ENCODE measurements at regions not wholly inside any gene's neighbourhood (a gene's known extent, or its start where the extent isn't known, plus 50 kb on each side); places are given as distances from the start of the nearest gene placed in this dataset.
"Not testable (repeated sequence)": the region's sequence is repeated elsewhere in the genome, so short reads cannot be mapped to it uniquely, and the experiment has no call there.

- peak; percentile 26 to 65 (median 58) for DNase-seq
These were observed 150.1 kb upstream of the IVNS1ABP start for GRCh38 chr1:185467122-185467521.

GRCh38 chr1:185464777-185465176 lies 147.7 kb upstream of the IVNS1ABP start:
- DNase-seq, result peak in 2 of 4 experiments; percentile 10 to 40

GRCh38 chr1:185463433-185463832 lies 146.4 kb upstream of the IVNS1ABP start:
- no peak for DNase-seq

GRCh38 chr1:185463011-185463410 lies 146.0 kb upstream of the IVNS1ABP start:
- DNase-seq, result no peak

- not testable (repeated sequence) for DNase-seq
These were observed 143.7 kb upstream of the IVNS1ABP start for GRCh38 chr1:185460723-185461122.

- no peak for DNase-seq
These were observed 142.1 kb upstream of the IVNS1ABP start for GRCh38 chr1:185459141-185459540.

GRCh38 chr1:185458670-185459069 lies 141.6 kb upstream of the IVNS1ABP start:
- no peak for DNase-seq

- no peak for DNase-seq
These were observed 136.6 kb upstream of the IVNS1ABP start for GRCh38 chr1:185453496-185454192.

GRCh38 chr1:185450917-185451316 lies 133.9 kb upstream of the IVNS1ABP start:
- no peak for DNase-seq

- no peak for DNase-seq
These were observed 133.2 kb upstream of the IVNS1ABP start for GRCh38 chr1:185450060-185450788.

- DNase-seq, result no peak
These were observed 132.5 kb upstream of the IVNS1ABP start for GRCh38 chr1:185449378-185450059.

GRCh38 chr1:185448591-185449186 lies 131.6 kb upstream of the IVNS1ABP start:
- no peak for DNase-seq

GRCh38 chr1:185446131-185446530 lies 129.1 kb upstream of the IVNS1ABP start:
- DNase-seq, result no peak

GRCh38 chr1:185445594-185445993 lies 128.6 kb upstream of the IVNS1ABP start:
- DNase-seq, result no peak

- DNase-seq, result no peak
These were observed 127.6 kb upstream of the IVNS1ABP start for GRCh38 chr1:185444676-185445075.

GRCh38 chr1:185442050-185442449 lies 125.0 kb upstream of the IVNS1ABP start:
- DNase-seq, result no peak

- no peak for DNase-seq
These were observed 124.6 kb upstream of the IVNS1ABP start for GRCh38 chr1:185441605-185442004.

GRCh38 chr1:185440877-185441276 lies 123.8 kb upstream of the IVNS1ABP start:
- no peak for DNase-seq

- DNase-seq, result peak; percentile 70 to 93 (median 79)
These were observed 122.8 kb upstream of the IVNS1ABP start for GRCh38 chr1:185439727-185440415.

GRCh38 chr1:185438936-185439335 lies 121.9 kb upstream of the IVNS1ABP start:
- peak in 2 of 4 experiments; percentile 44 to 48 for DNase-seq

- DNase-seq, result no peak
These were observed 118.8 kb upstream of the IVNS1ABP start for GRCh38 chr1:185435696-185436379.

- DNase-seq, result no peak
These were observed 117.7 kb upstream of the IVNS1ABP start for GRCh38 chr1:185434721-185435120.
